Esophagus muscularis mucosa (tissue), 4 donors: ENCODE measurements at regions not wholly inside any gene's neighbourhood (a gene's known extent, or its start where the extent isn't known, plus 50 kb on each side); places are given as distances from the start of the nearest gene placed in this dataset.

Source experiments
- DNase-seq: peaks from one replicate; pipeline ENCODE4 v3.0.0-alpha.2; 2017; ENCODE audit errors: extremely low spot score
- H3K27ac ChIP-seq, 4 donors: fragments of 200-600 bp; sonication (generic); replicated peaks in 1 of 4; 1 replicate in 3 of 4; 2 replicates in 1 of 4; pipeline ENCODE4 v1.5.1; 2016 to 2019; ENCODE audit warnings: mild to moderate bottlenecking in 1 of 4
- H3K27me3 ChIP-seq, 4 donors: fragments of 200-600 bp; sonication (generic); one replicate each; pipeline versions ENCODE4 v1.5.1 to v1.6.0; 2016 to 2019
- H3K36me3 ChIP-seq, 4 donors: fragments of 200-600 bp; sonication (generic); one replicate each; pipeline ENCODE4 v1.5.1; 2016 to 2019
- H3K4me1 ChIP-seq, 4 donors: fragments of 200-600 bp; sonication (generic); one replicate each; pipeline ENCODE4 v1.5.1; 2016 to 2019
- H3K4me3 ChIP-seq, 4 donors: fragments of 200-600 bp; sonication (generic); 1 replicate in 2 of 4; 2 replicates in 2 of 4; pipeline ENCODE4 v1.5.1; 2016 to 2019; ENCODE audit warnings: mild to moderate bottlenecking in 4 of 4, moderate library complexity in 1 of 4
- H3K9me3 ChIP-seq, 4 donors: fragments of 200-600 bp; sonication (generic); 1 replicate in 3 of 4; 2 replicates in 1 of 4; pipeline ENCODE4 v1.5.1; 2016 to 2019
- EP300 ChIP-seq: sonication (generic); formaldehyde crosslinking; IDR thresholded peaks from one replicate; pipeline ENCODE4 v1.6.1; 2017; ENCODE audit warnings: antibody characterized with exemption
- POLR2A ChIP-seq: fragments of 450-650 bp; IDR thresholded peaks from one replicate; pipeline ENCODE4 v1.6.1; 2017; ENCODE audit warnings: antibody characterized with exemption, moderate library complexity, mild to moderate bottlenecking, low read depth
- POLR2AphosphoS5 ChIP-seq, 2 donors: sonication (generic); formaldehyde crosslinking; IDR thresholded peaks; one replicate each; pipeline ENCODE4 v1.6.1; 2017; ENCODE audit warnings: antibody characterized with exemption in 2 of 2
- WGBS: methylation state at CpG from one replicate; pipeline ENCODE4 v1.1.5; 2018; 5-methylcytosine and 5-hydroxymethylcytosine counted together
- intact Hi-C: fragments of 100-400 bp; cut with DNase I; formaldehyde crosslinking; loops from one replicate; pipeline ENCODE4 v1.15.1; 2023
- TF ChIP-seq, protein P1 (sequence below), 3 experiments: fragments of 200-600 bp in 2 of 3; fragments of 450-650 bp in 1 of 3; sonication (generic) in 2 of 3; IDR thresholded peaks; one replicate each; pipeline ENCODE4 v1.5.1; 2017 to 2019; ENCODE audit warnings: antibody characterized with exemption in 3 of 3, mild to moderate bottlenecking in 2 of 3, moderate library complexity in 1 of 3

DNA sequence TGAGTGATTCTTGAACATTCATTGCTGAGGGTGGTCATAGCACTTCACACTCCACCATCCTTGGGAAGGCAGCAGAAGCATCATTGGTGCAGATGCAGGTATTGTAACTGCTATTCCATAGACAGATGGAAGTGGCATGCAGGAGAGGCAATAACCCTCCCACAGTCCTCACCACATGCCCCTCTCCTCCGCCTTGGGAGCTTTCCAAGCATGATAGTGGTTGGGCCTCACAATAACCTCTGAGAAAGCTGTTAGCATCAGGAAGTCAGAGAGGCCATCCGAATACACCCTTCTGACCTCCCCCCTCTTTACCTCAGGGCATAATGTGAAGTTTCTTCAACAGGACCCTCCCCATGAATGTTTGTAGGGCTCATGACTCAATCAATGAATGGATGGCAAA, 177.9 kb downstream of the KATNAL1 start:
- WGBS = 81% methylated on average over 2 of the region's 2 CpGs
- no peaks in the 10 kb centered on the region for H3K9me3 ChIP-seq
- TF ChIP-seq POLR2AphosphoS5 (IDR thresholded peaks at IDR 0.05) (no peak), EP300 (no peak), POLR2A (no peak)
- TF ChIP-seq, protein P1, sequence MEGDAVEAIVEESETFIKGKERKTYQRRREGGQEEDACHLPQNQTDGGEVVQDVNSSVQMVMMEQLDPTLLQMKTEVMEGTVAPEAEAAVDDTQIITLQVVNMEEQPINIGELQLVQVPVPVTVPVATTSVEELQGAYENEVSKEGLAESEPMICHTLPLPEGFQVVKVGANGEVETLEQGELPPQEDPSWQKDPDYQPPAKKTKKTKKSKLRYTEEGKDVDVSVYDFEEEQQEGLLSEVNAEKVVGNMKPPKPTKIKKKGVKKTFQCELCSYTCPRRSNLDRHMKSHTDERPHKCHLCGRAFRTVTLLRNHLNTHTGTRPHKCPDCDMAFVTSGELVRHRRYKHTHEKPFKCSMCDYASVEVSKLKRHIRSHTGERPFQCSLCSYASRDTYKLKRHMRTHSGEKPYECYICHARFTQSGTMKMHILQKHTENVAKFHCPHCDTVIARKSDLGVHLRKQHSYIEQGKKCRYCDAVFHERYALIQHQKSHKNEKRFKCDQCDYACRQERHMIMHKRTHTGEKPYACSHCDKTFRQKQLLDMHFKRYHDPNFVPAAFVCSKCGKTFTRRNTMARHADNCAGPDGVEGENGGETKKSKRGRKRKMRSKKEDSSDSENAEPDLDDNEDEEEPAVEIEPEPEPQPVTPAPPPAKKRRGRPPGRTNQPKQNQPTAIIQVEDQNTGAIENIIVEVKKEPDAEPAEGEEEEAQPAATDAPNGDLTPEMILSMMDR (IDR thresholded peaks at IDR 0.05) = no peak
- no peak overlapping the region for H3K27ac ChIP-seq
- peaks cover 13 to 48% (median 45%) of the 10 kb centered on the region in 4 donors for H3K4me1 ChIP-seq
- DNase-seq = no peak
- no peaks in the 10 kb centered on the region for H3K36me3 ChIP-seq
- H3K27me3 ChIP-seq = no peaks in the 10 kb centered on the region
- intact Hi-C loops = loop anchor here (10.0 kb wide), 1 partner anchor 1035 kb away; the partner anchor contains the start of gene HSPH1
- no peak overlapping the region for H3K4me3 ChIP-seq

DNA sequence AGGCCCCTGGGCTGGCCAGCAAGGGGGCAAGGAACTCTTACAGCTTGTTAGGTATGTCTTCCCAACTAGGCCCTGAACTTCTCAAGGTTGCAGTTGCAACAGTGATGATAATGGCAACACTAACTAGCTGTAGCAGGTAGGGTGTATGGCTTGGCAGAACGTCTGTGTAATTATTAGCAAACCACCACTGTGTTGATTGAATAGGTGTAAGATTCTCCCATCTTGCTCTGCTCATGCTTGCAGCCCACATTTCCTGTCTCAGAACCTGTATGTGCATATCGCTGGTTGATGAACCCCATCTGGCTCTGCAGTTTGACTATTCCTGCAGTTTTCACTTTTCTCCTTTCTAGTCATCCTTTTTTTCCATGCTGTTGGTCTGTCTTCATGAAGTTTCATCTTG, 178.8 kb downstream of the KATNAL1 start:
- peaks cover 13 to 48% (median 45%) of the 10 kb centered on the region in 4 donors for H3K4me1 ChIP-seq
- no peak for TF ChIP-seq POLR2AphosphoS5 (IDR thresholded peaks at IDR 0.05)
- TF ChIP-seq, protein P1 (IDR thresholded peaks at IDR 0.05) = no peak
- no peak for TF ChIP-seq POLR2A
- no peak for TF ChIP-seq EP300
- intact Hi-C loops = loop anchor here (10.0 kb wide), 1 partner anchor 1036 kb away; the partner anchor contains the start of gene HSPH1

DNA sequence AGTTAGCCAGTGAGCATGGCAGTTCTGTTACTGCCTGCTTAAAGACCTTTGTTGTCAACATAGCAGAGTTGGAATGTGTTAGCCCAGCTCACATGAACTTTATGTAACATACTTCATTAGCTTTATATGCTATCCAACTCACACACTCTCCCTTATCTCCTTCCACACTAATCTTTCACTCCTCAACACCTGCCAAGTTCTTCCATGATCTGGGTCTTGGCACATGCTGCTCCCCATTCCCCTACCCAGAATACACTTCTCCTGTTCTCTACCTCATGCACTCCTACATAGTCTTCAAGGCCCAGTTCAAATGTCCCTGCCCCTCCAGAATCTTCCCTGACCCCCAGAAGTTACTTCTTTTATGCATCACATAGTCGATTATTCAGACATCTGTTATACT, 179.3 kb downstream of the KATNAL1 start:
- 91% methylated on average over 1 of the region's 1 CpG for WGBS

More for the DNA sequence above, 178.8 kb downstream of the KATNAL1 start:
- no peak overlapping the region for H3K4me3 ChIP-seq
- DNase-seq = no peak
- no peaks in the 10 kb centered on the region for H3K36me3 ChIP-seq
- WGBS = 77% methylated on average over 2 of the region's 2 CpGs
- H3K27ac ChIP-seq = no peak overlapping the region
- no peaks in the 10 kb centered on the region for H3K27me3 ChIP-seq
- H3K9me3 ChIP-seq = no peaks in the 10 kb centered on the region

GRCh38 chr13:30126903-30127428, 180.4 kb downstream of the KATNAL1 start:
- WGBS = 92% methylated on average over 4 of the region's 4 CpGs
- H3K4me3 ChIP-seq = no peak overlapping the region
- H3K9me3 ChIP-seq = no peaks in the 10 kb centered on the region
- TF ChIP-seq, protein P1 (IDR thresholded peaks at IDR 0.05) = no peak
- TF ChIP-seq EP300 = no peak
- H3K36me3 ChIP-seq = no peaks in the 10 kb centered on the region
- H3K27ac ChIP-seq = peak overlapping the region; percentile 52 to 74 (median 62)
- DNase-seq = no peak
- no peaks in the 10 kb centered on the region for H3K27me3 ChIP-seq
- H3K4me1 ChIP-seq = peaks cover 7 to 34% (median 33%) of the 10 kb centered on the region in 4 donors
- intact Hi-C loops = loop anchor here (10.0 kb wide), 1 partner anchor 1038 kb away; the partner anchor contains the start of gene HSPH1

More for the DNA sequence above, 179.3 kb downstream of the KATNAL1 start:
- intact Hi-C loops = loop anchor here (10.0 kb wide), 1 partner anchor 1037 kb away; the partner anchor contains the start of gene HSPH1
- H3K27me3 ChIP-seq = no peaks in the 10 kb centered on the region
- no peak overlapping the region for H3K4me3 ChIP-seq
- TF ChIP-seq, protein P1 (IDR thresholded peaks at IDR 0.05) = no peak
- TF ChIP-seq POLR2AphosphoS5 (IDR thresholded peaks at IDR 0.05) (no peak), EP300 (no peak), POLR2A (no peak)
- DNase-seq = no peak
- H3K4me1 ChIP-seq = peaks cover 13 to 43% (median 41%) of the 10 kb centered on the region in 4 donors
- no peaks in the 10 kb centered on the region for H3K9me3 ChIP-seq
- H3K27ac ChIP-seq = no peak overlapping the region
- no peaks in the 10 kb centered on the region for H3K36me3 ChIP-seq
